GM23338 (cell line): ENCODE measurements at regions not wholly inside any gene's neighbourhood (a gene's known extent, or its start where the extent isn't known, plus 50 kb on each side); places are given as distances from the start of the nearest gene placed in this dataset.
A peak's percentile ranks its signal among the peaks of the same experiment; 100 is the strongest.

Experiments used
- ATAC-seq: fragments of 200-7000 bp; cut with Tn5 transposase; 3 replicates; pipeline ENCODE4 v1.9.1; 2020
- DNase-seq: peaks from one replicate; pipeline ENCODE4 v3.0.0-alpha.2; 2015; ENCODE audit warnings: low spot score
- H2AFZ ChIP-seq: fragments of 200-600 bp; sonication (generic); 2 replicates; pipeline ENCODE4 v1.8.0; 2016; ENCODE audit warnings: antibody characterized with exemption, mild to moderate bottlenecking, moderate library complexity
- H3F3A ChIP-seq: fragments of 200-600 bp; sonication (generic); replicated peaks from 2 replicates; pipeline ENCODE4 v1.8.0; 2017; ENCODE audit warnings: antibody characterized with exemption, mixed run types, low read depth
- H3K27ac ChIP-seq: fragments of 200-600 bp; sonication (generic); 2 replicates; pipeline ENCODE4 v1.6.1; 2016; ENCODE audit warnings: low read depth
- H3K27me3 ChIP-seq: fragments of 200-600 bp; sonication (generic); 2 replicates; pipeline ENCODE4 v1.8.0; 2016; ENCODE audit warnings: mild to moderate bottlenecking, mixed run types, moderate library complexity; ENCODE audit not compliant: insufficient read depth
- H3K36me3 ChIP-seq: fragments of 200-600 bp; sonication (generic); 2 replicates; pipeline ENCODE4 v1.8.0; 2016; ENCODE audit warnings: mild to moderate bottlenecking; ENCODE audit not compliant: insufficient read depth
- H3K4me1 ChIP-seq: fragments of 200-600 bp; sonication (generic); 2 replicates; pipeline ENCODE4 v1.8.0; 2016; ENCODE audit warnings: mild to moderate bottlenecking, moderate library complexity; ENCODE audit not compliant: insufficient read depth
- H3K4me2 ChIP-seq: fragments of 200-600 bp; sonication (generic); 2 replicates; pipeline ENCODE4 v1.7.1; 2017; ENCODE audit warnings: mixed run types
- H3K4me3 ChIP-seq: fragments of 200-600 bp; sonication (generic); 2 replicates; pipeline ENCODE4 v1.6.1; 2016; ENCODE audit warnings: mixed run types
- H3K79me2 ChIP-seq: fragments of 200-600 bp; sonication (generic); replicated peaks from 2 replicates; pipeline ENCODE4 v1.8.0; 2017; ENCODE audit warnings: mild to moderate bottlenecking; ENCODE audit not compliant: insufficient read depth
- H3K9me2 ChIP-seq: fragments of 200-600 bp; sonication (generic); 2 replicates; pipeline ENCODE4 v1.8.0; 2017; ENCODE audit not compliant: insufficient read depth
- H4K20me1 ChIP-seq: fragments of 200-600 bp; sonication (generic); replicated peaks from 2 replicates; pipeline ENCODE4 v1.8.0; 2017; ENCODE audit warnings: mild to moderate bottlenecking; ENCODE audit not compliant: insufficient read depth
- H3K27ac Mint-ChIP-seq: 2 replicates; pipeline ENCODE4 v1.8.0; 2020; ENCODE audit warnings: inconsistent platforms, mild to moderate bottlenecking, moderate library complexity, mixed read lengths
- H3K27me3 Mint-ChIP-seq: 3 replicates; pipeline ENCODE4 v1.8.0; 2022; ENCODE audit warnings: low read depth, mild to moderate bottlenecking, moderate library complexity, mixed read lengths, inconsistent platforms; ENCODE audit not compliant: insufficient read depth, poor library complexity
- H3K36me3 Mint-ChIP-seq: 3 replicates; pipeline ENCODE4 v1.8.0; 2021; ENCODE audit warnings: low read depth, mild to moderate bottlenecking, inconsistent platforms, moderate library complexity, mixed read lengths
- H3K4me1 Mint-ChIP-seq: 3 replicates; pipeline ENCODE4 v1.8.0; 2020; ENCODE audit warnings: mild to moderate bottlenecking, inconsistent platforms, mixed read lengths
- H3K4me3 Mint-ChIP-seq: 3 replicates; pipeline ENCODE4 v1.8.0; 2021; ENCODE audit warnings: moderate library complexity, mild to moderate bottlenecking, inconsistent platforms, mixed read lengths
- H3K9me3 Mint-ChIP-seq: 3 replicates; pipeline ENCODE4 v1.8.0; 2020; ENCODE audit warnings: moderate library complexity, mild to moderate bottlenecking, inconsistent platforms, mixed read lengths
- CREB1 ChIP-seq: fragments of 250-450 bp; sonication (Bioruptor Pico); IDR thresholded peaks from 2 replicates; pipeline ENCODE4 v1.5.0; 2020; ENCODE audit warnings: low read depth, mild to moderate bottlenecking, moderate library complexity
- ETS1 ChIP-seq: IDR thresholded peaks from 2 replicates; pipeline ENCODE4 v1.6.1; 2016; ENCODE audit warnings: antibody characterized with exemption
- EZH2 ChIP-seq: fragments of 200-600 bp; sonication (generic); IDR thresholded peaks from one replicate; pipeline ENCODE4 v1.8.0; 2017; ENCODE audit warnings: antibody characterized with exemption, mild to moderate bottlenecking, low read depth; ENCODE audit not compliant: unreplicated experiment
- JUNB ChIP-seq: IDR thresholded peaks from one replicate; pipeline ENCODE4 v1.6.1; 2016; ENCODE audit warnings: antibody characterized with exemption; ENCODE audit not compliant: unreplicated experiment
- NANOG ChIP-seq: IDR thresholded peaks from 2 replicates; pipeline ENCODE4 v1.6.1; 2016; ENCODE audit warnings: antibody characterized with exemption, borderline replicate concordance
- POLR2AphosphoS5 ChIP-seq: IDR thresholded peaks from 2 replicates; pipeline ENCODE4 v1.6.1; 2016; ENCODE audit warnings: antibody characterized with exemption, low read depth
- ZNF114 ChIP-seq: fragments of 250-450 bp; sonication (Bioruptor Pico); IDR thresholded peaks from 2 replicates; pipeline ENCODE4 v1.5.0; 2020; ENCODE audit warnings: mild to moderate bottlenecking, moderate library complexity
- ZNF331 ChIP-seq: fragments of 250-450 bp; sonication (Bioruptor Pico); IDR thresholded peaks from 2 replicates; pipeline ENCODE4 v1.5.0; 2020; ENCODE audit warnings: low read depth, mild to moderate bottlenecking, moderate library complexity
- ZNF462 ChIP-seq: fragments of 250-450 bp; sonication (Bioruptor Pico); IDR thresholded peaks from 2 replicates; pipeline ENCODE4 v1.5.0; 2020; ENCODE audit warnings: mild to moderate bottlenecking, moderate library complexity

DNA sequence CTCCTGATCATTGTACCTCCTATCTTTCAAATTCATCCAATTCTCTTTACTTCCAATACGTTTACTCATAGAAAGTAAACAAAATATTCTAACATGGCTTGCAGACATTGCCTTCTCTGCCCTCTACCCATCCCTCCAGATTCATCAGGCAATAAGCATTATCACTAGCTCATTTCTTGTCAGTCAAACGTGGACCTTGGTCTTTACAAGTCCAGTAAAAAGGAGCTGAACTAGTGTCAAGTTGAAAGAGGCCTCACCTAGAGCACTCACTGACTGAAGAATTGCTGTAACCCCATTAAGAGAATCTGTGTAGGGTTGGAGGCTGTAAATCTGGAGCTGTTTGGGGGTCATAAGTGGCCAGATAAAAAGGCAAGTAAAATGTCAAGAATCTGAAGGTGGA is 435.0 kb upstream of the CCDC179 start:
- TF ChIP-seq ZNF331 (CRISPR knock-in tag) (no peak), EZH2 (no peak), POLR2AphosphoS5 (no peak), ZNF114 (no peak), ZNF462 (no peak), ETS1 (no peak), CREB1 (CRISPR knock-in tag) (no peak), NANOG (no peak), JUNB (no peak)
- Mint-ChIP-seq H3K36me3 (no peaks in the 10 kb centered on the region), H3K4me3 (no peak overlapping the region), H3K4me1 (no peaks in the 10 kb centered on the region), H3K27me3 (no peaks in the 10 kb centered on the region), H3K27ac (no peak overlapping the region), H3K9me3 (no peaks in the 10 kb centered on the region; the same call in 2 of the 3 replicates)
- H3K27me3 ChIP-seq, result no peaks in the 10 kb centered on the region
- H3K9me2 ChIP-seq, result no peaks in the 10 kb centered on the region
- no peak overlapping the region for H3K4me3 ChIP-seq
- no peaks in the 10 kb centered on the region for H4K20me1 ChIP-seq
- no peaks in the 10 kb centered on the region for H3K4me1 ChIP-seq
- no peak for ATAC-seq
- no peak for DNase-seq
- H3F3A ChIP-seq, result no peaks in the 10 kb centered on the region
- H3K27ac ChIP-seq, result no peak overlapping the region
- no peaks in the 10 kb centered on the region for H3K36me3 ChIP-seq
- H3K79me2 ChIP-seq, result no peaks in the 10 kb centered on the region
- H3K4me2 ChIP-seq, result no peak overlapping the region
- H2AFZ ChIP-seq, result 0 out of 2 replicates have a peak overlapping the region, but pooled peaks have one; percentile 43
